IPS-18c (cell line): ENCODE measurements at regions not wholly inside any gene's neighbourhood (a gene's known extent, or its start where the extent isn't known, plus 50 kb on each side); places are given as distances from the start of the nearest gene placed in this dataset.

ENCODE experiments used
- H3K4me3 ChIP-seq: 2 replicates; pipeline ENCODE4 v1.7.0; 2013; ENCODE audit warnings: low read depth, mild to moderate bottlenecking, low read length, moderate library complexity; ENCODE audit not compliant: insufficient read depth
- H3K9me3 ChIP-seq: one replicate; pipeline ENCODE4 v1.6.1; 2013; ENCODE audit warnings: mild to moderate bottlenecking, low read length, moderate library complexity; ENCODE audit not compliant: control insufficient read depth, insufficient read depth

DNA sequence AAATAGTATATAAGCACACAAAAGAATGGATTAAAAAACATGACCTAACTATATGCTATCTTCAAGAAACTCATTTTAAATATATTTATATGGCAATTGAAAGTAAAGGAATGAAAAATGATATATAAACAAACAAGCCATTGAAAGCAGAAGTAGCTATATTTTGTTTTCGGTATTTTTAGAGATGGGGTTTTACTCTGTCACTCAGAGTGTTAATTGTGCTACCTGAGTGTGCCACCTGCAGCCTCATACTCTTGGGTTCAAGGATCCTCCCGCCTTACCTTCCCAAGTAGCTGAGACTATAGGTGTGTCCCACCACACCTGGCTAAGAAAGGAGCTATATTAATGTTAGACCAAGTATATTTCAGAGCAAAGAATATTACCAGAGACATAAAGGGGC lies 624.1 kb downstream of the BUD13 start:
- Histone ChIP-seq H3K4me3 (no peak overlapping the region), H3K9me3 (no peaks in the 10 kb centered on the region)

DNA sequence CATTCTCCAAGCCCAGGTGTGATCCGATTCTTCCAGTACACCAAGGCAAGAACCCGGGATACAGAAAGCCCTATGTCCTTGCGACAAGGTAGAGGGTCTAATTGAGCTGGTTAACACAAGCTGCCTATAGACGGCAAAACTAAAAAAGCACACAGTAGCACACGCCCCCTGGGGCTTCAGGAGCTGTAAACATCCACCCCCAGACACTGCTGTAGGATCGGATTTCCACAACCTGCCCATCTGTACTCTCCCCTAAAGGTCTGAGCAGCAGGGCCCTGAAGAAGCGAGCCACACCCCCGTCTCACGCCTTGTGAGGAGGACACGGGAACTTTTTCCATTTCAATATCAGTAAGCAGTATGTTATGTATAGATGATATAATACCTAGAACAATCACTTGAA lies 624.7 kb downstream of the BUD13 start:
- Histone ChIP-seq H3K9me3 (no peaks in the 10 kb centered on the region), H3K4me3 (no peak overlapping the region)

DNA sequence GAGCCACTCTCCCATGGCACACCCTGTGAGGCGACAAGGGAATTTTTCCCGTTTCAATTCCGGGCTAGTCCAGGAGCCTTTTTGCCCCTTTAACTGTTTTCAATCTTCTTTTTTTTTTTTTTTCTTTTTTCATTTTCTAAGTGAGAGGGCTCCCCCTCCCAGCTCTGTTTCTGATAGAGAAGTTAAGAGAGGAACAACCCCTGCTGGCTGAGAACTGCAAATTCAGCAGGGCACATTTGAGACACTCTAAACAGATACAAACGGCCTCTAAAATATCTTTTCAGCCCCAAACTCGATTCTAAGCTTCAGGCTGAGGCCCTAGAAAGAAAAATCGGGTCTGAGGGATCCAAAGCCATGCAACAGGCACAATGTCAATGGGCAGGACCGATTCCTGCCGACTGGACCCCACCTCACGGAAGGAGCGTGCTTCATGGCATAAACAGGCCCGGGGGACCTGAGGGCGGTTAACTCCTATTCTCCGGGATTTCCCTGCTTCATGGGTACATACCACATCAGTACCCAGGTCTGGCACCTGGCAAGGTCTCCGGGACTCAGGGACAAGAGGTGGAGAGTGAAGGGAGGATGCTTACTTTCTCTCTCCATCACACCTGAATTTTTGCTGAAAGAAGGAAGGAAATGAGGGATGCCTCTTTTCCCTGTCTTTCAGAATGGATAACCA lies 627.5 kb downstream of the BUD13 start:
- H3K9me3 ChIP-seq: no peaks in the 10 kb centered on the region
- no peak overlapping the region for H3K4me3 ChIP-seq

DNA sequence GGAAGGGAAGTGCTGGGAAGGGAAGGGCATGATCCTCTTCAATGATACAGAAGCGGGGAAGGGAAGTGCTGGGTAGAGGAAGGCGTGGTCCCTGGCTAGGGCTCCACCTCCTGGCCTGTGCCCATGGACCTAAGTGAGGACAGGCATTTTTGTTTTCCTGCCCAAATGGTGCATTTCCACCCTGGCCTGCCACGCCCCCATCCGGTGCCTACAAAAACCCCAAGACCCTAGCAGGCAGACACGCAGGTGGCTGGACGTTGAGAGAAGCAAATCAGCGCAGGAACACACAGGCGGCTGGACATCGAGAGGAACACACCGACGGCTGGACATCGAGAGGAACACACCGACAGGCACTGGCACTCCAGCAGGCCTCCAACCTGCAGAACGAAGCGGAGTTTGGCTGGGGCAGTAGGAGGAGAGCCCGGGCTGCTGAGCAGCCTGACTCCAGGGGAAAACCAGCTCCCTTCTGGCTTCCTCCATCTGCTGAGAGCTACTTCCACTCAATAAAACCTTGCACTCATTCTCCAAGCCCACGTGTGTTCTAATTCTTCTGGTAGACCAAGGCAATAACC lies 628.3 kb downstream of the BUD13 start:
- Histone ChIP-seq H3K9me3 (no peaks in the 10 kb centered on the region), H3K4me3 (no peak overlapping the region)

DNA sequence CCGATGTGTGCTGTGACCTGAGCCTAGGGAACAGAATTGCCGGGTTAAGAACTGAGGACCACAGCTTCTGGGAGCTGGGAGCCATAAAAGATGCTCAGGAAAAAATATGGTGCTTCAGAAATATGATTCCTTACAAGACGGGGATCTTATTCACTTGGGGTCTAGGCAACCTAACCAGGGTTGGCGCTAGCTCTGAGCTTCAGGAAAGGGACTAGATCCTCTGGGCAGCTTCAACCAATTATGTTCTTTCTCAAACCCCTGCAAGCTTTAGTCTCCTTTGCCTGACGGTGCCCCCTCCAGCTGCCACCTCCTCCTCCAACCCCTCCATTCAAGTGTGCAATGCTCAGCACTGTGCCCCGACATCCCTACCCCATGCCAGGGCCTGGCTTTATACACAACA lies 634.1 kb upstream of the CADM1 start:
- H3K9me3 ChIP-seq: no peaks in the 10 kb centered on the region
- no peak overlapping the region for H3K4me3 ChIP-seq

DNA sequence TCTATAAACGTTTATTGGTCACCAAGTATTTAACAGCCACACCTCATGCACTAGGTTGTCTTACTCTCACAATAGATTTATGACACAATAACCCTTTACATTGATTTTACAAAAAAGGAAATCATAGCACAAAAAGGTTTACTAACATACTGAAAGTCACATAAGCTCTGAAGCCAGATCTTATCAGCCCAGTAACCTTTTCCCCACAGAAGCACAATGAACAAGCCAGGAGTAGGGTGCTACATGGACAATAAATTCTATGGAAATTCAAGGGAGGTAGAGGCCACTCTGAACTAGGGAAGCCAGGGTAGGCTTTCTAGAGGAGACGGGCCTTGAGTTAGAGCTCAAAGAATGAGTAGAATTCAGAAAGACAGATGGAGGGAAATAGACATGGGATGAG lies 633.5 kb upstream of the CADM1 start:
- no peaks in the 10 kb centered on the region for H3K9me3 ChIP-seq

DNA sequence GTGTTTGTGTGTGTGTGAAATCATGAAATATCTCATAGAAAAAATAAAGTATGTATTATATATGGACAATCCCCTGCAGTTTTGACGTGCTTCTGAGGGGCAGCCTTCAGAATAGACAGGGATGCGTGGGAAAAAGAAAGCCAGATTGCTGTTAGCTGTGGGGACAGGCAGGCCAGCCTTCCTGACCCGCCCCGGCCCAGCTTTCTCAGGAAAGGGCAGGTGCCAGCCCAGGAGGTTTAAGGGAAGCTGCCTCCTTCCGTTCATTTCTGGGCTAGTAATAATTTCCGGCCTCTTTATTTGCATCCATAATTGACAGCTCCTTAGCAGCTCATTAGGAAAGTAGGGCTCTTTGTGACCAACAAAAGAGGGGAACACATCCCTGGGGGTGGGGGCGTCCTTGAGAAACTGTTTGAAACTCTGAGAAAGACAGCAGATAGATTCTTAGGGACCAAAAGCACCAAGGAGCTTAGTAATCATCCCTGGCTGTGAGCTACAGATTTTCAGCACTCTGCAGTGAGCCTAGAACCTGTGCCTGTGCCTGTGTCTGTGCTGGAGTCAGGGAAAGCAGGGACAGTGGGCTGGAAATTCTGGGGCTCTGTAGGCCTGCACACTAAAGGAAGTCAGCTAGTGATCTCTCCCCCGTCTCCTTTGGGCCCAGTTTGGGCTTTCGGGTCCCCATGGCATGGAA lies 632.9 kb upstream of the CADM1 start:
- H3K9me3 ChIP-seq: no peaks in the 10 kb centered on the region
- no peak overlapping the region for H3K4me3 ChIP-seq

More for the DNA sequence above, 633.5 kb upstream of the CADM1 start:
- H3K4me3 ChIP-seq: no peak overlapping the region

DNA sequence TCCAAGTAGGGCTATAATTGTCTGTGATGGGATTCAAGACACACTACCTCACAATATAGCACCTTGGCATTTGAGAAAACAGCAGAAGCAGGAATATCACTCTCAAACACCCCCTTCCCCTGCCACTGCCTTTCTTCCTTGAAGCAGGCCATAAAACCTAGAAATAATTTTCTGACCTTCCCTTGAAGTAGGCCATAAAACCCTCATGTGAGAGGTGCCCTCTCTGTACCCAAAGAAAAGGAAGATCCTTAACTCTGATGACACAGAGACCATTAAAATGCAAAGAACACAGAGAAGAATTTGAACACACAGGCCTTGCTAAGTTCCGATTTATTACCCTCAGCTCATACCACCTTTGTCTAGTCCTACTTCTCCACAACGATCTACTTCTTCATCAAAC lies 631.7 kb upstream of the CADM1 start:
- H3K9me3 ChIP-seq: no peaks in the 10 kb centered on the region
- no peak overlapping the region for H3K4me3 ChIP-seq

DNA sequence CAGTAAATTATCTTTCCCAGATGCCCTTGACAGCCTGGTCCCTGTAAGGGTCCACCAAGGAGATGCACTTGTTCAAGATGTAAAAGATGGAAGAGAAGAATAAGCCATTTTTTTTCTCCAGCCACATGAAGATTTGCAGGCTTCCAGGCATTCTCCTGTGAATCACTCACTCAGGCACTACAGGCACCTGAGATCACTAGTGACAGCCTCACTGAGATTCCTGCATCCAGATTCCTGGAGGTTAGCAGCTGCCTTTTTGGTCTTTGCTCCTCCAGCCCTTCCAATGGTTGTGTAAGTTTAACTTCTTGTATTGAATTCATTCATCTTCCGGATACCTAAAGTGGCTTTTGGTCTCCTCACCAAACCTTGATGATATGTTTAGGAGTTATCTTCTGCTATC lies 630.2 kb upstream of the CADM1 start:
- Histone ChIP-seq H3K9me3 (no peaks in the 10 kb centered on the region), H3K4me3 (no peak overlapping the region)

DNA sequence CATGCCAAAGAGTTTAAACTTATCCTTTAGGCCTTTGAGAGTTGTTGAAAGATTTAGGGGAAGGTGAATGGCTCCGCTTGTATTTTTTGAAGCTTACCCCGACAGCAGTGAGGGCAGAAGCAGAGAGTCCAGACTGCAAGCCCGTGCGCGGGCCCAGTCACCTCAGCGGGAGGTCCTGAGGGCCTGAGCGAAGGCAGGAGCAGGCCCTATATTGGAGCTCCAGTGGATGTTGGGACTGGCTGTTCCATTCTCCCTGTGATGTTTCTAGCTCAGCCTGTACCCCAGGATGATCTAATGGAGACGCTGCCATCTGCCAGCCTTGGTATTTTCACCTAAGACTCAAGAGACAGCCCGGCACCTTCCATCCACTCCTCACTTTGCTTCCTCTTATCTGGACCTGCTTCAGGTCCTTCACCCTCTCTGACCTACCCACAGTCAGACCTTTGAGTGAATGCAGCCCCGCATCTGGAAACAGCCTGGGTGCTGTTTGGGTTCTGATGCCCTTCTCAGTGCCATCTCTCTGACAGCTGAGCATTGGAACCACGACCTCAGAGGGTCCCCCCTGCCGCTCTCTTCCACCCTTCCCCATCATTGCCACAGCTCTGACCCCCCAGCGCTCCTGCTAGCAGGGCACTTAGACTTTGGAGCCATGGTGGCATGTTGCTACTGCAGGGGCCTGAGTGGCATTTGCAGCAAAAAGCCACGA lies 628.2 kb upstream of the CADM1 start:
- Histone ChIP-seq H3K4me3 (no peak overlapping the region), H3K9me3 (no peaks in the 10 kb centered on the region)

DNA sequence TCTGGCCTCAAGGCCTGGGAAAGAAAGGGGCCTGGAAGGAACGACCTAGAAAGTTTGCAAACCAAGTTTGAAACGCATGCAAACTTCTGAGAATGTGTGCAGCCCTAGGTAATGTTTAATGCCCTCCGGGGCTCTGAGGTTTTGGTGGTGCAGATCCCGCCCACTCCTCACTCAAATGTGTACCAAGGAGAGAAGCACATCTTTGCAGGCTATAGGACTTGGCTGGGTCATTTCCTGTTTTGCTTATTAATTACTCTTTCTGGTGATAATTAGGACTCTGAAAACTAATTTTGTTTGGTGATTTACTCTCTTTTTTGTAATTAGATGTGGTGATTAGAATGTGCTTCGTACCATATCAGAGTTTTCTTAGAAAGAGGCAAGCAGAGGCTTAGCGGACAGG lies 625.9 kb upstream of the CADM1 start:
- no peak overlapping the region for H3K4me3 ChIP-seq
- no peaks in the 10 kb centered on the region for H3K9me3 ChIP-seq

DNA sequence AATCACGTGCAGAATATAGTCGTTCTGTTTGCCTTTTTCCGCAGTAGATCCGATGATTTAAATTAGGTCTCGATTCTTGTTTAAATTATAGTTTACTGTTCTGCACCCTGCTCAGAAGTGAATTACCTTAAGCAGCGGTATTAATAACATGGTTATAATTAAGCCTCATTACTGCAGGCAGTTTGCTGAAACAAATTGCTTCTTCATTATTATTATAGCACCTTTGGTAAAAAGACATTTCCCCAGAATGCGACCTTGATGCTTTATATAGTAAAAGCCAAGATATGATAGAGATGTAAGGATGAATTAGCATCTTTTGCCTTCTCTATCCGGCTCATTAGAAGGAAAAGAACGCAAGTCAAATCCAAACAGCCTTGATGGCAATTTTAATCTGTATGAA lies 625.2 kb upstream of the CADM1 start:
- Histone ChIP-seq H3K9me3 (no peaks in the 10 kb centered on the region), H3K4me3 (no peak overlapping the region)

DNA sequence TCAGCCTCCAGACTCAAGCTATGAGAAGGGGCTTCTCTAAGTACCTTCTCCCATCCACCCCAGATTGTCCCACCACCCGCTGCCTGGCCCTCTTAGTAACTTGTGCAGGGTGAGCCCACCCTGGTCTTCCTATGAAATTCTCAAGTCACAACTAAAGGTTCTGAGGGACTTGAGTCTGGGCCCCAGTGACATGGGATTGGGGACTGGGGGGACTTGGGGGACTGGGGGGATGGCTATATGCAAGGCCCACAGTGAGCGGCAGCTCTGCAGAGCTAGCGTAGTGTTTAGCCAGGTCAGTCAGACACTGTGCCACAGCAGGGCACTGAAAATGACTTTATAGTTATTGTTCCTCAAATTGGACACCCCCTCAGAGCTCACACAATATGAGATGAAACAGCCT lies 622.3 kb upstream of the CADM1 start:
- no peak overlapping the region for H3K4me3 ChIP-seq

DNA sequence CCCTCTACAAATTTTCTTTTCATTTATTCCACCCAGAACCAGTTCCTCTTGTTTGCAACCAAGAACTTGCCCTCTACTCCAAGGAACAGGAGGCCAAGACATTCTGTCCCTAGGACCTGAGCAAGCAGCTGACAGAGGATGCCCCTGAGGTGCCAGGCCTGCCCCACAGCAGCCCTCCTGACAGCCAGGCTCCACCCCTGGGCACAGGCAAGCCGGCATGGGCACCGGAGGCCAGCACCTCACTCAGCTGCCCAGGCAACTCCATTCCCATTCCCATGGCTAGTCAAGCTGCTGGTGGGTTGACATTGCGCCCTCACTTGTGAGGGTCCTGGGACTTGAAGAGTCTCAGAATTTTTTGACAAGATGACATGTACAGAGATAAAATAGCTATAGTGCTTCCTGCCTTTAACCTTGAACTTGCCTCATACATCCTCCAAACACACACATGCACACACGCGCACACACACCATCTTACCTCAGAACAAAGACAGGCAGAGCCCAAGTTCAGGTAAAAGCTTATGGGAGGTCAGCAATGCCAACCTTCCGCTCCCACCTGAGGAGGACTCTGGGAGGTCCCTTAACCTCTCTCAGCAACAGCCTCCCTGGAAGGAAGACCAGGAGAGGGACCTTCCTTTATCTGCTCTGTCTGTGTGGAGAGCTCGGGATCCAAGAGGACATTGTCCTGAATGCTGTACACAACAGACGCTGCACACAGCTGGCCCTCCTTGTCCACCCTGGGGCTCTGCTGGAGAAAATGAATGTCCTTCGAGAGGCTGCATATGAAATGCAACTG lies 620.9 kb upstream of the CADM1 start:
- Histone ChIP-seq H3K4me3 (no peak overlapping the region), H3K9me3 (no peaks in the 10 kb centered on the region)

More for the DNA sequence above, 622.3 kb upstream of the CADM1 start:
- H3K9me3 ChIP-seq: no peaks in the 10 kb centered on the region

DNA sequence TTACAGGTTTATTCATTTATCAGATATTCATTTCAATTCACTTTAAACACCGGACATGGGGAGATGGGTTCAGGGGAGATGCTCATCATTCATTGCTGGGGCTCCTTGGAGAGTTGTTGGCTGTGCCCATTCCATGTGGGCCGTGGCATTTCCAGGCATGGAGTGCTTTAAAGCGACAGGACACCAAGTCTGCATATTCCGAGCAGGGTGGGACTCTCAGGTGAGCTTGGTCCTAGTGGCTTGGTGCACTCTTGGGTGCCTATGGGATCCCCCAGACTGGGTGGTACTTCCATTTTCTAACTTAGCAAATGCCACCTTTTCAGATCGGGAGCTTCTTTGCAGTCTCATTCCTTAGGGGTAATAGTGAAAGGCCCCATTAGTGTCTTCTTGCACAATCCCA lies 619.5 kb upstream of the CADM1 start:
- no peaks in the 10 kb centered on the region for H3K9me3 ChIP-seq
- H3K4me3 ChIP-seq: no peak overlapping the region

DNA sequence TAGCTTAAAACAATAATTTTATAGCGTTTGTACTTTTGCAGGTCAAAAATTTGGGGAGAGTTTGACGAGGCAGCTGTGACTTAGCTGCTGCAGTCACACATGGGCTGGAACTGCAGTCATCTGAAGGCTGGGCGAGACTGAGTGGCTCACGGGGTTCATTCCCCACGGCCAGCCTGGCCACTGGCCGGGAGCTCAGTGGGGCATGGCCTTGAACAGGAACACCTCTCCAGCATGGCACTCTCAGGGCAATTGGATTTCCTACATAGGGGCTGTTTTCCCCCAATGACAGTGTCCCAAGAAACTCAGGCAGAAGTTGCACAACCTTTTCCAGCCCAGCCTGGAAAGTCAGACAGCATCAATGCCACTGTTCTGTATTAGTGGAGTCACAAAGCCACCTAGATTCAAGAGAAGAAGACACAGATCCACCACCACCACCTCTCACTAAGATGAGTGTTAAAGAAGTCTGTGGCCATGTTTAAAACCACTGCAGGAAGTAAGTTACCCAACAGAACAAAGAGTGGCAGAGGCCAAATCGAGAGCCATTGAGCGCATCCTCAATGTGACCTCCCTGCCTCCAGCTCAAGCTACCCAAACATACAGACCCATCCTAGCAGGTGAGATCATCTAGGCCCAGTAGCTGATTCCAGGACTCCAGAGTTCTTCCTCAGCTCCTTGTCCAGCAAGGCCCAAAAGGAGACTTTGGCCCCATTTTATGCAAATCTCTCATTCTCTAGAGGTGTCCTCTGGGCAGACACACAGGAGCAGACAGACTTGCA lies 618.7 kb upstream of the CADM1 start:
- Histone ChIP-seq H3K4me3 (no peak overlapping the region), H3K9me3 (no peaks in the 10 kb centered on the region)

DNA sequence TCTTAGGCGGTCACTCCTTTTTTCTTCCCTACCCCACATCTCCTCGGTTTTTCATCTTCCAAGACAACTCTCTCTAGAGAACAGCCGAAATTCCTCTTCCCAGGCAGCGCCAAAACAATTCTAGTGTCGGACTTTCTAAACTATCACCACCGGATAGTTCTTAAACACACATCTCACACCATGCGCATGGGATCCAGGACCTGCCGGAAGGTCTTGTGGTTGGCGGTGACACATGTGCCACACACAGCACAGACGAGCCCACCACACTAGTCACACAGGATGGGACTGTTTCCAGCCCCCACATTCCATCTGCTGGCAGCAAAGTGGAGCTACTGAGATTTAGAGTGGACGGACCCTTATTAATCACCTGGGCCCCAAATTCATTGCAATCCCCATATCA lies 614.9 kb upstream of the CADM1 start:
- no peaks in the 10 kb centered on the region for H3K9me3 ChIP-seq
- no peak overlapping the region for H3K4me3 ChIP-seq
